ACHN (cell line): ENCODE measurements at regions not wholly inside any gene's neighbourhood (a gene's known extent, or its start where the extent isn't known, plus 50 kb on each side); places are given as distances from the start of the nearest gene placed in this dataset.
"Not testable (repeated sequence)": the region's sequence is repeated elsewhere in the genome, so short reads cannot be mapped to it uniquely, and the experiment has no call there.

ENCODE experiments used
- DNase-seq: peaks from one replicate; pipeline ENCODE4 v3.0.0-alpha.2; 2015
- in situ Hi-C: cut with HindIII; loops from 2 replicates; pipeline ENCODE4 v1.10.0; 2017; ENCODE audit warnings: low sequenced_read_pairs, low pct_ligation_motif_present, low pct_unique_long_range_greater_than_20kb

- DNase-seq: no peak
- in situ Hi-C loops: no loop called here
Observed at GRCh38 chr16:87047221-87048037, 269.8 kb downstream of the C16orf95 start.

GRCh38 chr16:87048038-87048729, 269.0 kb downstream of the C16orf95 start:
- no peak for DNase-seq
- in situ Hi-C loops: no loop called here

- DNase-seq: no peak
- in situ Hi-C loops: no loop called here
Observed at GRCh38 chr16:87048730-87049115, 268.5 kb downstream of the C16orf95 start.

- DNase-seq, in situ Hi-C loops: not testable (repeated sequence)
Observed at GRCh38 chr16:87049216-87049615, 268.0 kb downstream of the C16orf95 start.

GRCh38 chr16:87050142-87050541, 267.1 kb downstream of the C16orf95 start:
- no peak for DNase-seq
- in situ Hi-C loops: no loop called here

- DNase-seq: no peak
- in situ Hi-C loops: no loop called here
Observed at GRCh38 chr16:87051526-87052320, 265.5 kb downstream of the C16orf95 start.

GRCh38 chr16:87052506-87052905, 264.7 kb downstream of the C16orf95 start:
- in situ Hi-C loops: no loop called here
- no peak for DNase-seq

GRCh38 chr16:87053016-87053982, 263.9 kb downstream of the C16orf95 start:
- in situ Hi-C loops: no loop called here
- no peak for DNase-seq

- in situ Hi-C loops: no loop called here
- no peak for DNase-seq
Observed at GRCh38 chr16:87054154-87054553, 263.0 kb downstream of the C16orf95 start.

- DNase-seq: no peak
- in situ Hi-C loops: no loop called here
Observed at GRCh38 chr16:87054856-87055255, 262.3 kb downstream of the C16orf95 start.

GRCh38 chr16:87056083-87056482, 261.1 kb downstream of the C16orf95 start:
- DNase-seq: peak; percentile 20
- in situ Hi-C loops: no loop called here

GRCh38 chr16:87056551-87056950, 260.6 kb downstream of the C16orf95 start:
- DNase-seq: no peak
- in situ Hi-C loops: no loop called here

- DNase-seq: no peak
- in situ Hi-C loops: no loop called here
Observed at GRCh38 chr16:87057211-87057881, 259.8 kb downstream of the C16orf95 start.

- no peak for DNase-seq
- in situ Hi-C loops: no loop called here
Observed at GRCh38 chr16:87057951-87058560, 259.1 kb downstream of the C16orf95 start.

- DNase-seq: no peak
- in situ Hi-C loops: no loop called here
Observed at GRCh38 chr16:87058728-87059250, 258.4 kb downstream of the C16orf95 start.

GRCh38 chr16:87060034-87060986, 256.9 kb downstream of the C16orf95 start:
- in situ Hi-C loops: no loop called here
- DNase-seq: no peak
